GM19328 (cell line): ENCODE measurements at regions not wholly inside any gene's neighbourhood (a gene's known extent, or its start where the extent isn't known, plus 50 kb on each side); places are given as distances from the start of the nearest gene placed in this dataset.
"Not testable (repeated sequence)": the region's sequence is repeated elsewhere in the genome, so short reads cannot be mapped to it uniquely, and the experiment has no call there.

Experiments used
- ATAC-seq: cut with Tn5 transposase; IDR thresholded peaks from one replicate; pipeline ENCODE4 v1.9.1; 2021; ENCODE audit warnings: mild to moderate bottlenecking, moderate library complexity; ENCODE audit not compliant: unreplicated experiment

DNA sequence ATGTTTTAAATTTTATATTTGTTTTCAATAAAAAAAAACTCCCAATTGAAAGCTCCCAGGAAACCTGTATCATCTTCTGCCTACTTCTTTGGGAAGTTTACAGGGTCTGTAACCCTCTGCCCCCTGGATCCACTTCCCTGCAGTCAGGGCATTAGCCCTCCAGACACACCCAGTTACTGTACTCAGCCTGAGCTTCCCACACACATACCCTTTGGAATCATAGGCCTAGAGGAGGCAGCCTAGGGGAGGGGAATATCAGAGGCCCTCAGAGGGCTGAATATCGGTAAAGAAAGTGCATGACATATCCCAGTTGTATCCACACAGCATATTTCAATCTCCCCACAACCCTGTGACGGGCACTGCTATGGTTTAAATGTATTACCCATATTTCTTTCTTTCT is 56.2 kb upstream of the TFPI start:
- not testable (repeated sequence) for ATAC-seq

DNA sequence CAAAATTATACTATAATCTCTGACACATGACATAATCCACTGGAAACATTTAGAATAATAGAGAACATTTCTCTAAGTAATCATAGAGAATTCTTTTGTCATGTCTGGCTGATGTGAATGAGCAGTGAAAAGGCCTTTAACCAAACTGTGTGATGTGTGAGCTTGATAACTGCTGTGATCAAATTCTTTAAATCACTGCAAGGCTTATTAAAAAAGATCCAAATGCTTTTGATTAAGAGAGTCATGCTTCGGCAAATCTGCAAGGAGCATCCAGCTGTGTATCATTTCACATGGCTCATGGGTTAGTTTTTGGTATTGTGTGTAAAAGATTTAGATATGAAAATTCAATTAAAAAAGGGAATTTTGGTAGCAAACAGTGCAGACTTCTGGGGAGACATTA is 58.6 kb upstream of the TFPI start:
- no peak for ATAC-seq

DNA sequence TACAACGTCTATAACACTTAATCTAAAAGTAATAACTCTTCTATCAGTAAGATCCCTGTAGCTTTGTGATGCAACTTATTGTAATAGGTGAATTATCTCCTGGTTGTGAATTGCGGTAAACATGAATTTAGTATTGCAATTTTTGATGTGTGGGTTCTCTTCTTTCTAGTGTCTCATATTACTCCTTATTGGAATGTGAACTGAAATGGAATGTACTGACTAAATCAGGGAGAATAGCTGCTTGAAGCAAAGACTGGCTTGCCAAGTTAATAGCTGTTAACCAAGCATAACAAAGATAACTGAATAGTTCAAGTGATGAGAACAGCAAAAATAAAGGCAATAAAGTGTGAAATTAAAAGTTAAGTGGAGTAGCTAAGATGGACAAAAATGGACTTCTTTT is 60.5 kb upstream of the TFPI start:
- no peak for ATAC-seq

DNA sequence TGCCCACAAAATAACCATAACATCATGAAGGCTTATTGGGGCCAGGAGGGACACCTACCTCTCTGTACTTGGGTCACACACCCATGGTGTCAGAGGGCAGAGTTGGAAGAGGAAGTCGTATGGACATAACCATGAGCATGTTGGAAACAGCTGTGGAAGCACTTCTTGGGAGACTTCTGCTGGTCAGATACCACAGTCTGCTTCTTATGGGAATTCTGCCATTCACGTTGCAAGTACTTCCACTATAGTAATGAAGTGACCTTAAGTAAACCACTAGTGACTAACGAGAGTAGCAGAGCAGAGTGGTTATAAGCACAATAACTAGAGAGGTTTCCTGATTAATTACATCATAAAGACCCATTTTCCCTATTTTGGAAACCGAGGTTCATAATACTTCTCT is 61.1 kb upstream of the TFPI start:
- no peak for ATAC-seq

DNA sequence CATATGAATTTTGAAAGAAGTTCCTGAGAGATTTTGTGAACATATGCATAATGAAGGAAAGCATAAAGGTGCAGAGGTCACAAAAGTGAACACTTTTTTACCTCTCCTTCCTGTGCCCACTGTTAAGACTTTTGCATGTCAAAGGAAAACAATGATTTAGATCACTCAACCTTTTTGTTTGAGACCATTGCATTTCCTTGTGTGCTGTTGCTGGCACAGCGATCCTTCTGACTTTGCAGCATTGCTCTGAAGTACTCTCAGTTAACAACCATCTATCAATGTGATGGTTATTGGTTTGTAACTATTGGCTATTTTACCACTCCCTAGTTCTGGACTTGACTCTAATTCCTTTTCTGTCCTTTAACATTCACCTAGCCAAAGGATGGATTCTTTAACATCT is 61.7 kb upstream of the TFPI start:
- ATAC-seq = no peak

DNA sequence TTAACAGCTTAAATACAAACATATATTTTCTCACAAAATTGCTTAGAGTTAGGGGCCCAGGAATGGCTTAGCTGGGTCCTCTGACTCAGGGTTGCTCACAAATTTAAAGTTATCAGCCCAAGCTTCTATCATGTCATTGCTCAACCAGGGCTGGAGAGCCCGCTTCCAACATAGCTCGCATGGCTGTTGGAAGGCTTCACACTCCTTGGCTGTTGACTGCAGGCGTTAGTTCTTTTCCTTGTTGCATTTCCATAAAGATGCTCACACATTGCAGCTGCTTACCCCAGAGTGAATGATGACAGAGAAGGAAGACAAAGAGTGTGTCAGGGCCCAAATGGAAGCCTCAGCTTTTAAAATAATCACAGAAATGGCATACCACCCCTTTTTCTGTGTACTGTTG is 62.9 kb upstream of the TFPI start:
- no peak for ATAC-seq

DNA sequence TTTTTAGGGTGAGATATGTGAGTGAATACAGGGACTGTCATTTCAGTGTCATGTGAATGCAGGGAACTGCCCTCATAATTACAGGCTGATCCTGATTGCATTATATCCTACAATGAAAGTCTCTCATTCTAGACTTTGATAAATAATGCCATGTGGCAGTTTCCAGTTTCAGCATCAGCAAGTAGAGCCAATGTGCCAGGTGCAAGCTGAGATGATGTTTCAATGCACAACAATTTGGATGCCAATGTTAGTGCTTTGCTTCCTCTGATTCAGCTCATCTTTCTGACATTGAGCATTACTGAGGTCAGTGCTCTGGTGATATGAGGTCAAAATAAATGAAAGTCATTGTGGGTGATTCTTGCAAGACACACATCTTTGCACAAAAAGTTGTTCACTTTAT is 63.7 kb upstream of the TFPI start:
- no peak for ATAC-seq

- ATAC-seq = no peak
These were observed 64.6 kb upstream of the TFPI start for GRCh38 chr2:187618813-187619212.

GRCh38 chr2:187627153-187627552 is 72.9 kb upstream of the TFPI start:
- ATAC-seq = no peak

DNA sequence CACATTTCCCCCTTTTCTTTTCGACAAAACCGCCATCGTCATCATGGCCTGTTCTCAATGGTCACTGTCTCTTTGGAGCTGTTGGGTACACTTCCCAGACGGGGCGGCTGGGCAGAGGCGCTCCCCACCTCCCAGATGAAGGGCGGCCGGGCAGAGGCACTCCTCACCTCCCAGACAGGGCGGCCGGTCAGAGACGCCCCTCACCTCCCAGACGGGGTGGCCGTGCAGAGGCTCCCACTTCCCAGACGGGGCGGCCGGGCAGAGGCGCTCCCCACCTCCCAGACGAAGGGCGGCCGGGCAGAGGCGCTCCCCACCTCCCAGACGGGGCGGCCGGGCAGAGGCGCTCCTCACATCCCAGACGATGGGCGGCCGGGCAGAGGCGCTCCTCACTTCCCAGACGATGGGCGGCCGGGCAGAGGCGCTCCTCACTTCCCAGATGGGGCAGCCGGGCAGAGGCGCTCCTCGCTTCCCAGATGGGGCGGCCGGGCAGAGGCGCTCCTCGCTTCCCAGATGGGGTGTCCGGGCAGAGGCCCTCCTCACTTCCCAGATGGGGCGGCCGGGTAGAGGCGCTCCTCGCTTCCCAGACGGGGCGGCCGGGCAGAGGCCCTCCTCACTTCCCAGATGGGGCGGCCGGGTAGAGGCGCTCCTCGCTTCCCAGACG is 82.6 kb upstream of the TFPI start:
- ATAC-seq = not testable (repeated sequence)

- ATAC-seq = not testable (repeated sequence)
These were observed 83.1 kb upstream of the TFPI start for GRCh38 chr2:187637392-187637740.

GRCh38 chr2:187637771-187638170 is 83.5 kb upstream of the TFPI start:
- ATAC-seq = not testable (repeated sequence)

DNA sequence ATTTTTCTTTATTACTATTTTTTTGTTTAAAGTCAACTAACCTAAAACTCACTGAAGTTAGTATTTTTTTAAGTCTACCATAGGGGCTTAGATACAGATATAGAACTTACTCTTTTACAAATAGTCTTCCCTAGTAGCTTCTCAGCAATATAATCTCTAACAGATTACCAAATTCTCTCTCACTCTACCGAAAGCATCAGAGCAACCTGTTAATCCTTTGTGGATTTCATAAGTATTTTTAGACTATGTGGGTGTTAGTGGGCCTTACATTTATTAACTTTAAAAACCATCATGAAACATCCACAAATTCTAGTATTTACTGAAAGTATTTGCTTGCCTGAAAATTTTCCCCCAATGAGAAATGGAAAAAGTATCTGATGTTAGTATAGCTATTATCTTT is 84.6 kb upstream of the TFPI start:
- no peak for ATAC-seq

DNA sequence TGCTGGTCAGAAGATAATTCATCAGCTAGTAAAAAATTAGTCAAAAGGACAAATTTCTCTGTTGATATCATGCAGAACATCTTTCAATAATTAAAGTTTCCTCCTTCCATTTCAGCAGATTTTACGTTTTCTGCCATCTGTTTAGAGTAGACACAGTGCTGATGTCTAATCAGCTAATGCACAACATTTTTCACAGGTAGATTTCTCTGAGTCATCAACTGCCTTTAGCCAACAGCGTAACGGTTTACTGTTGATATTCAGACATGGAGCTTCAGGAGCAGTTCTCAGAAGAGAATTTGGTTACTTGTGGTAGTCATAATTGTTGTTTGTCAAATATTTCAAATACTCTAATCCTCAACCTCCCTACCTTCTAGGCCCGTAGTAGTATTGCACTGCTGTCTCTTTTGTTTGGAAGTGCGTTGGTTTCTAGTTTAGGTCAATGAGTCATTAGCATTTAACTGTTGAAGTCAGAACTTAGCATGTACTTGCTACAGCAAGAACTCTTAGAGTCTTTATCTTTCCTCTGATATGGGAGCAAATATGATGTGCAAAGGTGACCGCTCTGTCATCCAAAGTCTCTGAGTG is 86.8 kb upstream of the TFPI start:
- no peak for ATAC-seq

DNA sequence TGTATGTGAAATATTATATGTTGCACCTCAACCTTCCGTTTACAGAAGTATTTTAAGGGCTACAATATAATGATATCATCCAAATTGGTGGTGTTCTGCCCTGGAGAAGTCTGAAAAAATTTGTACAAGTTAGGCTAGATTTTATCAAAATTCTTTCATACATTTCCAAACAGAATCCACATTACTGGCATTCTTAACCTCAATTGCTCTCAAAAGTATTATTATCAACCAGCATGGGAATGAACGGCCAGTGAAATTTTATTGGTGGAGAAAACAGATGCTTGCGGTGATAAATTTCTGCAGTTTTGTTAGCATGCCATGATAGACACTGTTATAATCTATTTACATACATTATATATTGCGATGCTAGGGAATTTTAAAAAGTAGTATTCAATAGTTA is 88.3 kb upstream of the TFPI start:
- ATAC-seq = no peak

GRCh38 chr2:187644486-187644885 is 90.3 kb upstream of the TFPI start:
- no peak for ATAC-seq

DNA sequence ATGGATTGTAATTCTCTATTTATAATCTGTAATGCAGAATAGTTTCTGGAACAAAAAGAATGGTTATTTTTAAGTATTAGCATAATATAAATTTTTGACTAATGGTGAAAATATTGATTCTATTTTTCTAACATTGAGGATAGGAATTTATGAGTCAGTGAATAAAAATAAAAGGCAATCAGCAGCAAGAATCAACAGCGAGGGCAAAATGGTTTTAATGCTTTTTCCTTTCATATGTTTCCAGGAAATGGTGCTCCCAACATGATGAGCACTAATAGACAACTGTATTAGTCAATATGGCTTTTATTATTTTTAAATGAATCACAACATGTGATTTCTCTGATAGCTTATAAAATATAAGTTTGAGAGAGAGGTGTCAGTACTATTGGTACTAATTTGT is 90.7 kb upstream of the TFPI start:
- no peak for ATAC-seq

GRCh38 chr2:187646556-187646955 is 92.3 kb upstream of the TFPI start:
- ATAC-seq = no peak

DNA sequence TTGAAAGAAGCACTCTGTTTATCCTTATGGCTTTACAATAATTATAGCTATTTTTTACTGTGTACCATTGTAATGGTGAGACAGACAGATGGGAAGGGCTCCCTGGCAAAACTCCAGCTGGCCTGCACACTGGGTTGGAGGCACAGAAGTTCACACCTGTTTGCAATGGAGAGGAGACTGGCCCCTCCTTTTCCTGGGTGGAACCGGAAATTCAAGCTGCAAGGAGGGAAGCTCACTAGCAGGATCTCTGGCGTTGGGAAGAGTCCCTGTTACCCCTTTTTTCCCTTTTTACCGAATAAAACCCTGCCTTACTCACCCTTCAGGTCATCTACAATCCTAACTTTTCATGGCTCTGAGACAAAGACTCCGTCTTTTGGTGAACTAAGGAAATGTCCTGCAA is 100.3 kb upstream of the TFPI start:
- no peak for ATAC-seq

DNA sequence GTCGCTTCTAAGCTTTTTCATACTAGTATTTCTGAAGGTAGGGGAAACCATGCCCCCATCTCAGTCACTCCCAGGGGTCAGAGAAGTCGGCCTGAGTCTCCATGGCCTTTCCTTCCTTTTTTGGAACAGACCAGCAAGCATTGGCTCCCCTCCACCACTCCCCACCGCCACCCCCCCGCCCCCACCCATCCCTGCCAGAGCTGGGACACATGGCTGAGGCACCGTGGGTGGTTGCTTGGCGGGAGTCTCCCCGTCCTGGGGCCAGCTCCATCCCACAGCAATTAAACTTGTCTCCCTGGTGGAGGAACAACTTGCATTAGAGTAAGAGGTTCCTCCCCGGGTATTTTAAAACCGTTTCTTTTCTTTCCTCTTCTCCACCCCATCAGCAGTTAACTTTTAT is 100.8 kb upstream of the TFPI start:
- no peak for ATAC-seq

- no peak for ATAC-seq
These were observed 101.9 kb upstream of the TFPI start for GRCh38 chr2:187656123-187656522.

DNA sequence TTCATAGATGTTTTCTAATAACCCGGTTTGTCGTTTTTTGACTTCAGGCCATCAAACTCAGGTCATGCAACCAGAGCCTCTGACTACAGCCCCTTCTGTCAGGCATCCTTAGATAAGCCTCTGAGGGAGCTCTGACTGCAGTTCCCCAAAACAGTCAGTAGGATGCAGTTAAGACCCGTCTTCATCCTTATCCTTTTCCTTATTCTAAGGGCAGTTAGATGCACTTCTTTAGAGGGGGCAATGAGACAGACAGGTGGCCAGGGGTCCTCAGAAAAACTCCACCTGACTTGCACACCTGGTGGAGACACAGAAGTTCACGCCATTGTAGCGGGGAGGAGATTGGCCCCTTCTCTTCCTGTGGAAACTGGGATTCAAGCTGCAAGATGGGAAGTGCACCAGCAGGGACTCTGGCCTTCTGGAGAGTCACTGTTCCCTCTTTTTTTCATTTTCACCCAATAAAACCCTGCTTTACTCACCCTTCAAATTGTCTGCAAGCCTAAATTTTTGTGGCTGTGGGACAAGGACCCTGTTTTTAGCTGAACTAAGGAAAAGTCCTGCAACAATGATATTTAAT is 104.8 kb upstream of the TFPI start:
- no peak for ATAC-seq

DNA sequence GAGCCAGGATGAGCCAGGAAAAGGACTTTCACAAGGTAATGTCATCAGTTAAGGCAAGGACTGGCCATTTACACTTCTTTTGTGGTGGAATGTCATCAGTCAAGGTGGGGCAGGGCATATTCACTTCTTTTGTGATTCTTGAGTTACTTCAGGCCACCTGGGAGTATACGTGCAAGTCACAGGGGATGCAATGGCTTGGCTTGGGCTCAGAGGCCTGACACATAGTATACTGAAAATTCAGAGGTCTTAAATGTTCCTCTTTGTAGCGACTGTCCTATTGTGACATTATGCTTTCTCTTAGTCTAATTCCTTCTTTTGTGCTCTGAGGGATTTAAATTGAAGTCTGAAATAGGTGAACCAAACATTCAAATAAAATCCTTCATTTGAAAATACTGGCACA is 121.8 kb upstream of the TFPI start:
- ATAC-seq = not testable (repeated sequence)
